HG02763 (cell line): ENCODE measurements at regions not wholly inside any gene's neighbourhood (a gene's known extent, or its start where the extent isn't known, plus 50 kb on each side); places are given as distances from the start of the nearest gene placed in this dataset.
"Not testable (repeated sequence)": the region's sequence is repeated elsewhere in the genome, so short reads cannot be mapped to it uniquely, and the experiment has no call there.

Experiments used
- ATAC-seq: cut with Tn5 transposase; IDR thresholded peaks from one replicate; pipeline ENCODE4 v1.9.1; 2021; ENCODE audit warnings: mild to moderate bottlenecking, moderate library complexity; ENCODE audit not compliant: unreplicated experiment

GRCh38 chr12:43192442-43192841, 359.6 kb downstream of the ADAMTS20 start:
- not testable (repeated sequence) for ATAC-seq

- ATAC-seq, result no peak
Observed at GRCh38 chr12:43180242-43180641, 371.8 kb downstream of the ADAMTS20 start.

GRCh38 chr12:43179486-43179885, 372.5 kb downstream of the ADAMTS20 start:
- ATAC-seq, result no peak

- ATAC-seq, result no peak
Observed at GRCh38 chr12:43177276-43177675, 374.7 kb downstream of the ADAMTS20 start.

GRCh38 chr12:43169115-43169681, 382.8 kb downstream of the ADAMTS20 start:
- ATAC-seq, result no peak

- no peak for ATAC-seq
Observed at GRCh38 chr12:43167691-43168090, 384.3 kb downstream of the ADAMTS20 start.

GRCh38 chr12:43165351-43165750, 386.7 kb downstream of the ADAMTS20 start:
- ATAC-seq, result no peak

- ATAC-seq, result no peak
Observed at GRCh38 chr12:43162138-43162537, 389.9 kb downstream of the ADAMTS20 start.

- no peak for ATAC-seq
Observed at GRCh38 chr12:43159506-43159905, 392.5 kb downstream of the ADAMTS20 start.

GRCh38 chr12:43158126-43158525, 393.9 kb downstream of the ADAMTS20 start:
- no peak for ATAC-seq

GRCh38 chr12:43155376-43155775, 396.6 kb downstream of the ADAMTS20 start:
- ATAC-seq, result no peak

GRCh38 chr12:43154498-43155045, 397.4 kb downstream of the ADAMTS20 start:
- no peak for ATAC-seq

- no peak for ATAC-seq
Observed at GRCh38 chr12:43151441-43151981, 400.5 kb downstream of the ADAMTS20 start.

GRCh38 chr12:43148691-43149090, 403.3 kb downstream of the ADAMTS20 start:
- no peak for ATAC-seq

GRCh38 chr12:43147878-43148277, 404.1 kb downstream of the ADAMTS20 start:
- no peak for ATAC-seq

- ATAC-seq, result no peak
Observed at GRCh38 chr12:43145481-43145880, 406.5 kb downstream of the ADAMTS20 start.

GRCh38 chr12:43143278-43143677, 408.7 kb downstream of the ADAMTS20 start:
- ATAC-seq, result peak; percentile 49

GRCh38 chr12:43132291-43132690, 419.7 kb downstream of the ADAMTS20 start:
- no peak for ATAC-seq

- no peak for ATAC-seq
Observed at GRCh38 chr12:43131301-43131700, 420.7 kb downstream of the ADAMTS20 start.

- no peak for ATAC-seq
Observed at GRCh38 chr12:43127886-43128549, 424.0 kb downstream of the ADAMTS20 start.

GRCh38 chr12:43126652-43127375, 425.2 kb downstream of the ADAMTS20 start:
- no peak for ATAC-seq

GRCh38 chr12:43123461-43123860, 428.5 kb downstream of the ADAMTS20 start:
- no peak for ATAC-seq
